Stimulated activated CD4-positive, alpha-beta T cell treated with anti-CD3 and anti-CD28 coated beads, Interleukin-12 subunit alpha, Interleukin-12 subunit beta, amount 100 ng/mL, for 48 hours (primary cell): ENCODE measurements at regions not wholly inside any gene's neighbourhood (a gene's known extent, or its start where the extent isn't known, plus 50 kb on each side); places are given as distances from the start of the nearest gene placed in this dataset.

ENCODE experiments used
- DNase-seq, 3 donors: peaks; one replicate each; pipeline ENCODE4 v3.0.0-alpha.2; 2020; ENCODE audit warnings: low read depth in 2 of 3, low spot score in 1 of 3

- no peak for DNase-seq
These were observed 442.7 kb downstream of the CDK5RAP2 start for GRCh38 chr9:120137186-120137840.

- no peak for DNase-seq
These were observed 443.3 kb downstream of the CDK5RAP2 start for GRCh38 chr9:120136696-120137095.

GRCh38 chr9:120117081-120117480 lies 462.9 kb downstream of the CDK5RAP2 start:
- no peak for DNase-seq

- no peak for DNase-seq
These were observed 469.4 kb downstream of the CDK5RAP2 start for GRCh38 chr9:120110520-120110919.

- DNase-seq: no peak
These were observed 470.7 kb downstream of the CDK5RAP2 start for GRCh38 chr9:120109242-120109641.

- DNase-seq: no peak
These were observed 472.8 kb downstream of the CDK5RAP2 start for GRCh38 chr9:120107138-120107537.

GRCh38 chr9:120104771-120105170 lies 475.2 kb downstream of the CDK5RAP2 start:
- no peak for DNase-seq

GRCh38 chr9:120100595-120100994 lies 479.4 kb downstream of the CDK5RAP2 start:
- DNase-seq: no peak

GRCh38 chr9:120099065-120099464 lies 480.9 kb downstream of the CDK5RAP2 start:
- DNase-seq: no peak

GRCh38 chr9:120098584-120098983 lies 481.4 kb downstream of the CDK5RAP2 start:
- no peak for DNase-seq

GRCh38 chr9:120091206-120091605 lies 488.8 kb downstream of the CDK5RAP2 start:
- DNase-seq: no peak

GRCh38 chr9:120080849-120081248 lies 499.1 kb downstream of the CDK5RAP2 start:
- DNase-seq: no peak

GRCh38 chr9:120078112-120078511 lies 501.9 kb downstream of the CDK5RAP2 start:
- DNase-seq: no peak

- no peak for DNase-seq
These were observed 508.2 kb downstream of the CDK5RAP2 start for GRCh38 chr9:120071760-120072159.

GRCh38 chr9:120066315-120066714 lies 513.7 kb downstream of the CDK5RAP2 start:
- no peak for DNase-seq

- no peak for DNase-seq
These were observed 514.8 kb downstream of the CDK5RAP2 start for GRCh38 chr9:120065151-120065550.

- DNase-seq: no peak
These were observed 535.0 kb downstream of the CDK5RAP2 start for GRCh38 chr9:120045011-120045410.

- DNase-seq: no peak
These were observed 536.5 kb downstream of the CDK5RAP2 start for GRCh38 chr9:120043448-120043847.

GRCh38 chr9:120040896-120041295 lies 539.1 kb downstream of the CDK5RAP2 start:
- no peak for DNase-seq

- DNase-seq: no peak
These were observed 541.6 kb downstream of the CDK5RAP2 start for GRCh38 chr9:120038342-120038741.

GRCh38 chr9:120032639-120033038 lies 547.3 kb downstream of the CDK5RAP2 start:
- no peak for DNase-seq

- no peak for DNase-seq
These were observed 549.1 kb downstream of the CDK5RAP2 start for GRCh38 chr9:120030847-120031246.

GRCh38 chr9:120018550-120018949 lies 561.4 kb downstream of the CDK5RAP2 start:
- DNase-seq: no peak
